ENCODE measurements at regions not wholly inside any gene's neighbourhood (a gene's known extent, or its start where the extent isn't known, plus 50 kb on each side); places are given as distances from the start of the nearest gene placed in this dataset.

DNA sequence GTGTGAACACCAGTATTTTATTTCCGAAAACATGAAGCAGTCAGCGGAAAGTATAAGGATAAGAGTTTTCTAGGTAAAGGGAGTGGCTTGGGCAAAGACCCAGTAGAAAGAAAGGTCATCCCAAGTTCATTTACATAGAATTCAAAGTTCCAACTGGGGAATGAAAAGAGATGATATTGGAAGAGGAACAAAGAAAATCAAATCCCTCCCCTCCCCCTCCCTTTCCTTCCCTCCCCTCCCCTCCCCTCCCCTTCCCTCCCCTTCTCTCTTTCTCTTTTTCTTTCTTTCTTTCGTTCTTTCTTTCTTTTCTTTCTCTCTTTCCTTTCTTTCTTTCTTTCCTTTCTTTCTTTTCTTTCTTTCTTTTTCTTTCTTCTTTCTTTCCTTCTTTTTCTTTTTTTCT is 675.7 kb upstream of the NRXN1 start:
- peaks cover 0 to 12% (median 8%) of the 10 kb centered on the region in 3 donors for H3K9me3 Mint-ChIP-seq
- no peaks in the 10 kb centered on the region for H3K4me1 Mint-ChIP-seq

DNA sequence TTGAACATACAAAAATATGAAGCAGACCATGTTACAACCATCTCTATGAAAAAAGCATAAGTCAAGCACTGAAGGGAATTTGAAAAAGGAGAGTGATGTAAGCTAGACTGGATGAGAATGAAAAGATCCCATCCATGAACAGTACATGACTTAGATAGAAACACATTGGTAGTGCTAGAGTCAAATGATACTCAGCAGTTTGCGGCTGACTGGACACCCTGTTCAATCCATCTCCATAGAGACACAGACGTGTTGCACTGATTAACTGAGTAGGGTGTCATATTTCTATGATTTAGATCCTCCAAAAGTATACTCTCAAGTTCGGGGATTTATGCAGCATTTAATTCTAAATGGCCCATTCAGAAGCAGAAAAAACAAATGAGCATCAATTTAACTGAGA is 674.3 kb upstream of the NRXN1 start:
- Mint-ChIP-seq H3K27me3 (no peaks in the 10 kb centered on the region), H3K9me3 (peaks cover 0 to 12% (median 4%) of the 10 kb centered on the region in 3 donors), H3K4me1 (no peaks in the 10 kb centered on the region), H3K36me3 (no peaks in the 10 kb centered on the region), H3K27ac (no peak overlapping the region), H3K4me3 (no peak overlapping the region)

More for the DNA sequence above, 675.7 kb upstream of the NRXN1 start:
- Mint-ChIP-seq H3K27me3 (no peaks in the 10 kb centered on the region), H3K27ac (no peak overlapping the region), H3K4me3 (no peak overlapping the region), H3K36me3 (no peaks in the 10 kb centered on the region)

DNA sequence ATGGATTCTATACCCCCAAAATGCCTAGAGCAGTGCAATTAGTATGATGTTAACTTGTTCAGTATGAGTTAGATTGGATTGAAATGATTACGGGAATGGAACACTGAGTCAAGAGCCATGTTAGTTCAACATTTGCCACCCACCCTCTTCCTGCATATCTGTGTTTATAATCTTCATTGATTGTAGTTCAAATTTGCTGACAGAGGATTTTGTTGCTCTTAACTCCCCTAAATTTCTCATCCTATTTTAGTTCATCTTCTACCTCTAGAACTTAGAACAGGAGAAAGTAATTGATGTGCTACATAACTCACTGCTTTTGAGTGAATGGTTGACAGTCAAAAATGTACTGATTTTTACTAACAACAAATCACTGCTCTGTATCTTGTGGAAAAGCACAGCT is 673.5 kb upstream of the NRXN1 start:
- H3K4me1 Mint-ChIP-seq: no peaks in the 10 kb centered on the region
- H3K27ac Mint-ChIP-seq: no peak overlapping the region
- H3K4me3 Mint-ChIP-seq: no peak overlapping the region
- peaks cover 0 to 14% (median 3%) of the 10 kb centered on the region in 3 donors for H3K9me3 Mint-ChIP-seq
- no peaks in the 10 kb centered on the region for H3K27me3 Mint-ChIP-seq
- no peaks in the 10 kb centered on the region for H3K36me3 Mint-ChIP-seq

DNA sequence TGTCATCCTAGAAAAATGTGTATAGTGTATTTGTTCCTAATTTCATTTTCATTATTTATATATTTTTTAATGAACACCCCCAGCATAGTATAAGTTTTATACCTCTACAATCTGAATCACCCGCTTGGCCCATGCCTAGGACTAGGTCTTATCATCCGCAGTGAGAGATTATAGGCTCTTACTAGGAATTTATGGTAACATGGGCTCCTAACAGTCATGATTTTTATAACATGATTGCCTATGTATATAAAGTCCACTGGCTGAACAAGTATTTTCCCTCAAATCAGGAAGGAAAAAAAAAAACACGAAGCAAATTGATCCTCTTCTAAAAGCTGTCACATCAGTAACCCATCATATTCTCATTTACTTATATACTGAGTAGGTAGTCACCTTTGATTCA is 666.1 kb upstream of the NRXN1 start:
- no peak overlapping the region for H3K4me3 Mint-ChIP-seq
- H3K4me1 Mint-ChIP-seq: no peaks in the 10 kb centered on the region
- no peak overlapping the region for H3K27ac Mint-ChIP-seq
- H3K27me3 Mint-ChIP-seq: no peaks in the 10 kb centered on the region
- H3K36me3 Mint-ChIP-seq: no peaks in the 10 kb centered on the region
- peaks cover 0 to 8% (median 0%) of the 10 kb centered on the region in 3 donors for H3K9me3 Mint-ChIP-seq

DNA sequence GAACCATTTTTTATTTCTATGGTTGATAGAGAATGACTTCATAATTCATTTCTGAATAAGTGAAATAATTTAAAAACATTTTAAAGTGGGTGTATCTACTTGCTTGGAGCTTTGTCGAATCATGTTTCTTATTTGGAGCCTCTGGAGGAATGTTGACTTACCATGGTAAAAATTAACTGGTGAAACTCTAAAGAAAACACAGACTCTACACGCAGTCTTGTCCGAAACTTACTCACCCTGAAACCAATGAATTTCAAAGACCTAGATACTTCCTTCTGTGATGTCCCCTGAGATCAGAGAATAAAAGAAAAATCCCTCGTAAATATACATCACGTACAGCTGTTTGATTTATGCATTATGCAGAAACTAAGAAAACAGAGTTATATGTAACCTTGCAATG is 665.2 kb upstream of the NRXN1 start:
- Mint-ChIP-seq H3K27me3 (no peaks in the 10 kb centered on the region), H3K36me3 (no peaks in the 10 kb centered on the region), H3K4me3 (no peak overlapping the region), H3K27ac (no peak overlapping the region), H3K9me3 (peaks cover 0 to 12% (median 4%) of the 10 kb centered on the region in 3 donors), H3K4me1 (no peaks in the 10 kb centered on the region)

DNA sequence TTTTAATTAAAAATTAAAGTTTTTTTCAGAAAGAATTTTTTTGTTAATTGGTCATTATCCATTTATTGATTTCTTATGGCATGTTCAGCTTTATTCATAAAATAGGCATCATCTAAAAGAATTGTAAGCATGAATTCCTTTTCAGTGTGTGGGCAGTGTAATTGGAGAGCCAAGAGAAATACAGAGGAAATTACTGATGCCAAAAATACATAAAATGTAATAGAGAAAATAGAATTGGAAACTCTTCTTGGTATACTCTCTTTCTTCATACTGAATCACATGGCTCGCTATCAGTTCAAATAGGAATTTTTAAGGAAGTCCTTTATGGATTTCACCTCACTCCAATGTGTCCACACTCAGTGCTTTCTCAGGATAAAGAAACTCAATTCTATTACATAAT is 663.6 kb upstream of the NRXN1 start:
- H3K4me3 Mint-ChIP-seq: no peak overlapping the region
- no peaks in the 10 kb centered on the region for H3K4me1 Mint-ChIP-seq
- no peak overlapping the region for H3K27ac Mint-ChIP-seq
- H3K27me3 Mint-ChIP-seq: no peaks in the 10 kb centered on the region
- peaks cover 0 to 8% (median 4%) of the 10 kb centered on the region in 3 donors for H3K9me3 Mint-ChIP-seq
- no peaks in the 10 kb centered on the region for H3K36me3 Mint-ChIP-seq

DNA sequence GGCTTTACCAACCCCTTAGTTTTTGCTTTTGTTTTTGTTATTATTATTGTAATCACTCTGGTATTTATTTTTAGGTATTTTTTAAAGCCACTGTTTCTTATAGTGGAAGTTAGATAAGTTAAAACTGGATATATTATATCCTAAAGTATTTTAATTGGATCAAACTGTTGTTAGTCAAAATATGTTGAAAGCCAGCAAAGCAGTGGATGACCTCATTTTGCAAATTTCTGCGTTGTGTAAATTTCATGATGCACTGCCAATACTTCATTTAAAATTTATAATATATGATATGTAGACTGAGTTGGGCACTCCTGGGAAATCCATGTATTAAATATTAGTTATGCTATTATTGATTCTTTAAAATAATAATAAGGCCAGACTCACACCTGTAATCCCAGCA is 661.7 kb upstream of the NRXN1 start:
- no peak overlapping the region for H3K4me3 Mint-ChIP-seq
- H3K9me3 Mint-ChIP-seq: peaks cover 0 to 8% (median 4%) of the 10 kb centered on the region in 3 donors
- no peaks in the 10 kb centered on the region for H3K4me1 Mint-ChIP-seq
- no peaks in the 10 kb centered on the region for H3K36me3 Mint-ChIP-seq
- no peak overlapping the region for H3K27ac Mint-ChIP-seq
- H3K27me3 Mint-ChIP-seq: no peaks in the 10 kb centered on the region

DNA sequence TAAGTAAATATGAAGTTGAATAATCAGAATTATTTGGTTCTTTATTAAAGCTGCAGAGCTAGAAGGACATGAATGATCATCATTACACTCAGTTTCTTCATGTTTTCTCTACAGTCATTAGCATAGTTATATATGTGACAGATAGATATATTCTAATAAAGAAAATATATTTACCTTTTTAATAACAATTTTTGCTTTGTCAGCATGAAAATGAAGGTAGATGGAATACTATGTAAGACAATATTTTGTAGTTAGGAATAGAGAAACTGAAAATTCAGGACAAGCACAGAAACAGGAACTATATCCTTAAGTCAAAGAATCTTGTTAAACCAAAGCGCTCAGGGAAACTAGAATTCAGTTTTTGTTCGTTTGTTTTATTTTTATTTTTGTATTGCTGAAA is 649.9 kb upstream of the NRXN1 start:
- peaks cover 4 to 6% (median 5%) of the 10 kb centered on the region in 3 donors for H3K9me3 Mint-ChIP-seq
- no peak overlapping the region for H3K4me3 Mint-ChIP-seq
- H3K27ac Mint-ChIP-seq: no peak overlapping the region
- H3K4me1 Mint-ChIP-seq: no peaks in the 10 kb centered on the region
- no peaks in the 10 kb centered on the region for H3K27me3 Mint-ChIP-seq
- H3K36me3 Mint-ChIP-seq: no peaks in the 10 kb centered on the region

DNA sequence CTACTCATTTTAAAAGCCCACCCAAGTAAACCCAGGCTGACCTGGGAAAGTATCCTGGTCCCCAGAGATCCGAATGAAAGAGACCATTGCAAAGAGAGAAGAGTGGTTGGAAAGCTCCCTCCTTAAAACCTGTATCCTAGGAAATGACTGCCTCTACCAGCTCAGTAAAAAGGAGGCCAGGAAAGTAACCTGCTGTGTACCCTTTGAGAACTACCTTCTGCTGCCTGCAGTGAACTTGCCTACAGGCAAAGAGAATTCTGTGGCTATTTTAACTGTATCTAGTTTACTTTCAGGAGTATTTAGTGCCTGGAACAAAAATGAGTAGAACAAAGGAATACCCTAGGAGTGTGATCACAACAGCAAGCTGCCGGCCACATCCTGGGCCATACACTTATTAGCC is 641.7 kb upstream of the NRXN1 start:
- no peak overlapping the region for H3K4me3 Mint-ChIP-seq
- no peak overlapping the region for H3K27ac Mint-ChIP-seq
- H3K4me1 Mint-ChIP-seq: no peaks in the 10 kb centered on the region
- H3K27me3 Mint-ChIP-seq: no peaks in the 10 kb centered on the region
- no peaks in the 10 kb centered on the region for H3K36me3 Mint-ChIP-seq
- H3K9me3 Mint-ChIP-seq: peaks cover 0 to 1% (median 0%) of the 10 kb centered on the region in 3 donors

DNA sequence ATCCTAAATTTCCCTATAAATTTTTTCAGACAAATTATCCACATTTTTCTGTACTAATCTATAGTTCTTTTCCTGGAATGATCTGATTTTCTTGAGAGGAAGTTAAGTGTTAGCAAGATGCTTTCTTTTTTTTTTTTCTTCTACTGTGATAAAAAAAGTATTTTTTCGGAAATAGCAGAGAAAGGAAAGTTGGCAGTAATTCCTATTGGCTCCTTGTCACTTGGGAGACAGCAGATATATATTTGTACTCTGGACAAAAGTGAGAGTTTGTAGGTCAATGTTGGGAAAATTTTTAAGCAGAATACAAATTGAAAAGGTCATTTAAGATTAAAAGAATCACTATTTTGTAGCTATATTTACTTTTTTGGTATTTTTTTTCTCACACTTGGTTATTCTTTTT is 635.7 kb upstream of the NRXN1 start:
- no peaks in the 10 kb centered on the region for H3K27me3 Mint-ChIP-seq

DNA sequence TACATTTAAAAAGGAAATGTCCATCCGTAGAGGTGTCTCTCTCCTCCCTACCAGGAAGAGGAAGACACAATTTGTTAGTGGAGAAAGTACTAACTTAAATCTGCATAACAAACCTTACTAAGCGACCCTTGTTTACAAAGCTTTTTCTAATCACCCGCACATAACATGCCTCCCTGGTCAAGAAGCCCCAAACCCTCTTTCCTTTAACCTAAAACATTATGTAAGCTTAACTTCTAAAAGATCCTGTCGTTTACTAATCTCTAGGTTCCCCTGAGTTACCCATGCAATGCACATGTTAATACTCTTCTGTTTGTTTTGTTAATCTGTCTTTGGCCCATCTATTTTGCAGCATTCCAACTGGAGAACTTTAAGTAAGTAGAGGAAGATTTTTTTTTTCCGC is 630.3 kb upstream of the NRXN1 start:
- Mint-ChIP-seq H3K9me3 (peaks cover under 1 to 7% (median 4%) of the 10 kb centered on the region in 3 donors), H3K4me1 (no peaks in the 10 kb centered on the region), H3K27ac (no peak overlapping the region), H3K27me3 (no peaks in the 10 kb centered on the region), H3K4me3 (no peak overlapping the region), H3K36me3 (no peaks in the 10 kb centered on the region)

More for the DNA sequence above, 635.7 kb upstream of the NRXN1 start:
- no peak overlapping the region for H3K4me3 Mint-ChIP-seq
- peaks cover 0 to 4% (median 4%) of the 10 kb centered on the region in 3 donors for H3K9me3 Mint-ChIP-seq
- H3K27ac Mint-ChIP-seq: no peak overlapping the region
- no peaks in the 10 kb centered on the region for H3K4me1 Mint-ChIP-seq
- no peaks in the 10 kb centered on the region for H3K36me3 Mint-ChIP-seq

DNA sequence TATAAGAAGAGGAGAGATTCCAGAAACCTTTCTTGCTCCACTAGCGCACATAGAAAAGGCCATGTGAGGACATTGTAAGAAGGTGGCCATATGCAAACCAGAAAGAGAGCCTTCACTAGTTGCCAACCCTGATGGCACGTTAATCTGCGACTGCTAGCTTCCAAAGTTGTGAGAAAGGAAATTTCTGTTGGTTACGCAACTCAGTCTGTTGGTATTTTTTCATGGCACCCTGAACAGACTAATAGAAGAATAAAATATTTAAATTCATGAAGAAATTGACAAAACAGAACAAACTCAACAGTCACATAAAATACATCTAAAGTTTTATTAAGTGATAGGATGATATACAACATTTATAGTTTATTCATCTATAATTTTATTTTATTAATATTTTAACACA is 625.9 kb upstream of the NRXN1 start:
- no peak overlapping the region for H3K4me3 Mint-ChIP-seq
- H3K9me3 Mint-ChIP-seq: peaks cover 0 to 4% (median 2%) of the 10 kb centered on the region in 3 donors
- H3K27ac Mint-ChIP-seq: no peak overlapping the region
- no peaks in the 10 kb centered on the region for H3K4me1 Mint-ChIP-seq
- H3K27me3 Mint-ChIP-seq: no peaks in the 10 kb centered on the region
- no peaks in the 10 kb centered on the region for H3K36me3 Mint-ChIP-seq

DNA sequence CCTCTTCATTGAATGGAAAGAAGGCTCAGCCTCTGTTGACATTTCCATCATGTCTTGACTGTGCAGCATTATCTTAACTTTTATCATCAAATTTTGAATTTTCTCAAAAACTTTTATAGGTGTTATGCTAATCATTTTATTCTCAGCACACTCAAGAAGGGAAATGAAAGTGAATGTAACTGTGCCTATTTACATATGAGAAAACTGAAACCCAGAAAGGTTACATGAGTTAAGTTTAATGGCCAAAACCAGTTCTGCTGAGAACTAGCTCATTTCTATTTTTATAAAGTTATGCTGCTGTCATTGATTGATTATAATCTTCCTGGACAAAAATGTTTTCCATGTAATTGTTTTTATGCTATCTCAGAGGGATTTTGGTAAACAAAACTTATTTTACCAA is 618.8 kb upstream of the NRXN1 start:
- H3K36me3 Mint-ChIP-seq: no peaks in the 10 kb centered on the region
- no peak overlapping the region for H3K27ac Mint-ChIP-seq
- peaks cover 0 to 1% (median 0%) of the 10 kb centered on the region in 3 donors for H3K4me1 Mint-ChIP-seq
- no peaks in the 10 kb centered on the region for H3K27me3 Mint-ChIP-seq
- H3K9me3 Mint-ChIP-seq: peaks cover 0 to 2% (median 2%) of the 10 kb centered on the region in 3 donors
- no peak overlapping the region for H3K4me3 Mint-ChIP-seq

DNA sequence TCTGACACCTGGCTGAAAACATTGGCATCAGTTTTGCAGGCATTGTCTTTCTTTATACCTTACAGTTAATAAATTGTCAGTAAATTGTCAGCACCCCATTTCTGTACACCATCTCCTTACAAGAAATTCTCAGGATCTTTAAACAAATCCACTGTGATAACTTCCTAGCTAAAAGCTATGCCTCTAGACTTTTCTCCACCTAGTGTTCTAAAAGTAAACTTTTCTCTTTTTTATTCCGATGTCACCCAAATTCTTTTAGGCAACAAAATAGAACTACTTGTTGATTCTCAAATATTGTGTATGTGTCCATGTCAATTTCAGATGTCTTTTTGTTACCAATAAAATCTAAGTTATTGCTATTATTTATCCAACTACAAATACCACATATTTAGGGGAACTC is 617.4 kb upstream of the NRXN1 start:
- Mint-ChIP-seq H3K4me3 (no peak overlapping the region), H3K36me3 (no peaks in the 10 kb centered on the region), H3K4me1 (peaks cover 0 to 1% (median 0%) of the 10 kb centered on the region in 3 donors), H3K9me3 (peaks cover 0 to 2% (median 2%) of the 10 kb centered on the region in 3 donors), H3K27me3 (no peaks in the 10 kb centered on the region), H3K27ac (no peak overlapping the region)

DNA sequence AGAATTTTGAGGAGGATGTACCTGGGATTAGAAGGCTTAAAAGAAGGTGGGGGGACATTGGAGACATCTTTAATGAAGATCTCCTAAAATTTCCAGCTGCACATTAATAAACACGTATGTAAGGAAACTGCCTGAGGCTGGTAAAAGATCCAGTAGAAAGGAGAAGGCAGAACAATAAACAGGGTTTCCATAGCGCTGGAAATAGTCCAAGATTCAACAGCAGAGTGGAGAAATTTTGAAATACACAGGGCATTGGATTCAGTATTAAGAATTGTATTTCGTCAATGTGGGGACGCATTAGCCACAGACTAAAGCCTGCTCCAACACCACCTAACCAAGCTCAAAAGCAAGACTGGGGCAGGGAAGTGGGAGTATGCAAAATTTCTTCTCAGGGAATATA is 606.9 kb upstream of the NRXN1 start:
- H3K27ac Mint-ChIP-seq: no peak overlapping the region
- H3K4me1 Mint-ChIP-seq: no peaks in the 10 kb centered on the region
- H3K9me3 Mint-ChIP-seq: peaks cover 8 to 14% (median 9%) of the 10 kb centered on the region in 3 donors
- H3K36me3 Mint-ChIP-seq: no peaks in the 10 kb centered on the region
- no peak overlapping the region for H3K4me3 Mint-ChIP-seq
- no peaks in the 10 kb centered on the region for H3K27me3 Mint-ChIP-seq

DNA sequence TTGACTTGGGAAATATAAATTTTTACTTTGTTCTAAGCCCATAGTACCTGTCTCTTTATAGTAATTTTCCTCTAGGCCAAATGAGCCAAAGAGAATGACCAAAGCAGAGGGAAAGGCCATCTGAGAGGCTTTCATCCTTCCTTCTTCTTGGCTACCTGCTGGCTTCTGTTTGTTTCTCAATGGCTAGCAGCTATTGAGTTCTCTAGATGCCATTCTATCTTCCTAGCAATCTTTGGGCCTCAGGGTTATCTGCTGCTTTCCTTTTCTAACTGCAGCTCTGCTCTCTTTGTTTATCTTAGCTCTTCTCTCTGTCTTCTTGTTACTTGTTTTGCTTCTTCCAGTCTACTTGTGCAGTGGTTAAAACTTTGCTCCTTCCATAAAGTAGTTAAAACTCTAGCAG is 601.1 kb upstream of the NRXN1 start:
- H3K9me3 Mint-ChIP-seq: peaks cover 0 to 8% (median 3%) of the 10 kb centered on the region in 3 donors
- no peaks in the 10 kb centered on the region for H3K27me3 Mint-ChIP-seq
- H3K4me1 Mint-ChIP-seq: no peaks in the 10 kb centered on the region

DNA sequence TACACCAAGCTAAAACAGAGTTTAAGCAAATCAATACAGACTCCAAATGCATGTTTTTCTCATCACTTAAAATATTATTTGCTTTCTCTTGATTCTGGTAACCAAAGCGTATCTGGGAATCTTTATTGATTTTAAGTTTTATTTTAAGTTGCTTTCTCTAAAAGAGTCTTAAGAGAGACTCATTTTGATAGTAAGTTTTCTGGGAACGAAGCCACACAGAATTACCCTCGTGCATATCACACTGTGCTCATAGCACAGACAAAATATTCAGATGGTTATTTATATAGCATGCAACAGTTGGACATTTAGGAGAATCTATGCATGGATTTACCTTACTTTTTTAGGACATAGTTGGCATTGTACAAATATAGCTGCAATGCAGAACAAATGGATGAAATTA is 597.5 kb upstream of the NRXN1 start:
- no peaks in the 10 kb centered on the region for H3K4me1 Mint-ChIP-seq
- H3K9me3 Mint-ChIP-seq: peaks cover 0 to 5% (median 0%) of the 10 kb centered on the region in 3 donors
- no peak overlapping the region for H3K27ac Mint-ChIP-seq
- no peak overlapping the region for H3K4me3 Mint-ChIP-seq
- no peaks in the 10 kb centered on the region for H3K27me3 Mint-ChIP-seq
- no peaks in the 10 kb centered on the region for H3K36me3 Mint-ChIP-seq

More for the DNA sequence above, 601.1 kb upstream of the NRXN1 start:
- no peak overlapping the region for H3K27ac Mint-ChIP-seq
- no peaks in the 10 kb centered on the region for H3K36me3 Mint-ChIP-seq
- H3K4me3 Mint-ChIP-seq: no peak overlapping the region

All from IgD-negative memory B cell (primary cell).